IPS DF 6.9 (cell line): ENCODE measurements at regions not wholly inside any gene's neighbourhood (a gene's known extent, or its start where the extent isn't known, plus 50 kb on each side); places are given as distances from the start of the nearest gene placed in this dataset.

Experiments
- DNase-seq: peaks from one replicate; pipeline ENCODE4 v3.0.0-alpha.2; 2013; ENCODE audit warnings: low read depth, low spot score
- H3K27ac ChIP-seq: one replicate; pipeline ENCODE4 v1.5.1; 2013; ENCODE audit warnings: low read length, control low read depth
- H3K27me3 ChIP-seq: 2 replicates; pipeline ENCODE4 v1.6.1; 2013; ENCODE audit warnings: mild to moderate bottlenecking, low read length; ENCODE audit not compliant: control insufficient read depth, insufficient read depth
- H3K36me3 ChIP-seq: 2 replicates; pipeline ENCODE4 v1.6.1; 2013; ENCODE audit warnings: low read length; ENCODE audit not compliant: control insufficient read depth, insufficient read depth
- H3K4me1 ChIP-seq: 2 replicates; pipeline ENCODE4 v1.6.1; 2013; ENCODE audit warnings: low read length; ENCODE audit not compliant: control insufficient read depth, insufficient read depth
- H3K4me3 ChIP-seq: 2 replicates; pipeline ENCODE4 v1.5.1; 2013; ENCODE audit warnings: mild to moderate bottlenecking, low read length
- H3K9me3 ChIP-seq: 2 replicates; pipeline ENCODE4 v1.6.1; 2013; ENCODE audit warnings: low read length, inconsistent platforms; ENCODE audit not compliant: control insufficient read depth, insufficient read depth
- WGBS: extraction: QIAGEN DNeasy Blood & Tissue Kit; methylation state at CpG from one replicate; pipeline ENCODE4 v1.1.7; 2013; ENCODE audit warnings: mixed read lengths, missing lambda C conversion rate; ENCODE audit not compliant: insufficient read length, insufficient coverage; 5-methylcytosine and 5-hydroxymethylcytosine counted together

DNA sequence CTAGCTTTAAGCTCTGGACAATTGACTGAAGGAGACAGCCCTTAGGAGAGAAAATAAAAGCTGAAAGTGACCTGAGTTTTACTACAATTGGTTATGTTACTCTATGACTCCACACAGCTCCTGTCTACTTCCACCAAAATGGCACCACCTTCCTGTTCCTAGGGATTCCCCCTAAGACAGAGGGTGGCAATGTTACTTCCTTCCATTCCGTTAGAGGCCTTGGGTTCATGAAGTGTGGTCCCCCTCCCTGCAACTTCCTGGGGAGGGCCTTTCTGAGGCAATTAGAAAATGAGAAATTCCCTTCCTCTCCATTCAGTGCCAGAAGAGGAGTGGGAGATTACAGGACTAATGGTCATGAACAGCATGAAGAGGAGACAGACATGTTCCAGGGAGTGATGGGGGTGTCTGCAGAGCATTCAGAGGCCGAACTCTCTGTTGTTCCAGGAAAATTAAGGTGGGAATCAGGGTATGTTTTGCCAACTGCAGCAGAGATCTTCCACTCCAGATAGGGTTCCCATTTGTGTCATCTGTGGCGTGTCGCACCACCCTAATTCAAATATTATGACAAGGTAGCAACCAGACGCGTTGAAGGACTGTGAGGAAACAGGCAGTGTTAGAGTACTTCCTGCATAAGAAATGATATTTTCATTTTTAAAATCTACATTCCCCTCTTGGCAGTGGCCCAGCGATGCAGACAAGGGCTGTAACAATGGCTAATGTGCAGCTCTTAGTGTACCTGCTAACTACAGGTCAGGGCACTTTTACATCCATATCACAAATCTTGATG lies 53.1 kb upstream of the TRIM67 start:
- no CpG with 5 or more reads among the region's 7 CpGs for WGBS
- H3K36me3 ChIP-seq, result no peaks in the 10 kb centered on the region
- no peak overlapping the region for H3K27ac ChIP-seq
- no peaks in the 10 kb centered on the region for H3K4me1 ChIP-seq
- H3K9me3 ChIP-seq, result no peaks in the 10 kb centered on the region
- DNase-seq, result no peak
- H3K27me3 ChIP-seq, result no peaks in the 10 kb centered on the region
- H3K4me3 ChIP-seq, result no peak overlapping the region

DNA sequence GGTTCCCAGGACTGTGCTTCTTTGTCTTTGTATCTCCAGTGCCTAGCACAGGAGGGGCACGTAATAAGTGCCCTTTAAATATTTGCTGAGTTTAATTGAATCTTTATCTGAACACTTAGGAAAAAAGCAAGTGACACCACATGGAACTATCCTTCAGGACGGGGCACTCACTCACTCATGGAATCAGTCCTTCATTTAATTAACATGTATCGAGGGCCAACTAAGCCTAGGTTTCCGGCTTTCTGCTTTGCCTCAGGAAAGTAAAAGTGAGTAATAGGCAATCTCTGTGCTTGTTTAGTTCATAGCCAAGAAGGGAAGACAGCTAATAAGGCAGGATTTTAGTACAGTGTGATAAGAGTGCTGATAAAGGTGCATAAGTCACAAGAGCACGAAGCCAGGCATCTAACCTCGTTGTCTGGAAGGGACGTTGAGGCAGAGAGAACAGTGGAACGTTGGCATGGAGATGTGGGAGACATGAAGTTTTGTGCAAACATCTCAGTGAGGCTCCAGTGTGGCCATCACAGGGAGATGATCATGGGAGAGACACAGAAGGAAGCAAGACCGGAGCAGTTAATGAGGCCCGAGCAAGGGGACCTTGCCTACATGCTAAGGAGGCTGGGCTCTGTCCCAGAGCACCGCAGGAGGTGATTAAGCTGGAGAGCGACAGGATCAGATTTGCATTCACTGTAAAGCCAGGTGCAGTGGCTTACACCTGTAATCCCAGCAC lies 54.1 kb upstream of the TRIM67 start:
- Histone ChIP-seq H3K36me3 (no peaks in the 10 kb centered on the region), H3K27ac (no peak overlapping the region), H3K4me1 (no peaks in the 10 kb centered on the region), H3K9me3 (no peaks in the 10 kb centered on the region), H3K4me3 (no peak overlapping the region), H3K27me3 (no peaks in the 10 kb centered on the region)
- no CpG with 5 or more reads among the region's 12 CpGs for WGBS
- no peak for DNase-seq

DNA sequence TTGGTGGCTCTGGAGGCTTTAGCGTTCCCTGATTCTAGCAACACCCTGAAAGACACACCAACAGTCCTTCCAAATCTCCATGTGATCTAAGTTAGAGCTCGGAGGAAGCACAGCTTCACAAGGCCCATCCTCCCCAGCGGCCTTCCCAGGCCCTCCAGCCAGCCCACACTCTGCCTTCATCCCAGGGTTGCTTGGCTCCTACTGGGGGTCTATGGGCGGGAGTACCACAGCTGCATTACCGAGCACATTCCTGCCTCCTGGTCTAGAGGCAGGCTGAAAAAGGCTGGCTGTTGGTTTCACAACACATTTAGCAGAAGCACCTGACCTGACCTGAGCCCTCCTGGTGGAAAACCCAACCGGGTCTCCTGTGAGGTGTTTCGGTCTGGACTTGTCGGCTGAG lies 54.7 kb upstream of the TRIM67 start:
- Histone ChIP-seq H3K27ac (no peak overlapping the region), H3K36me3 (no peaks in the 10 kb centered on the region), H3K9me3 (no peaks in the 10 kb centered on the region), H3K27me3 (no peaks in the 10 kb centered on the region), H3K4me1 (no peaks in the 10 kb centered on the region), H3K4me3 (no peak overlapping the region; the same call in 1 of the 2 replicates)
- DNase-seq, result no peak
- no CpG with 5 or more reads among the region's 8 CpGs for WGBS

DNA sequence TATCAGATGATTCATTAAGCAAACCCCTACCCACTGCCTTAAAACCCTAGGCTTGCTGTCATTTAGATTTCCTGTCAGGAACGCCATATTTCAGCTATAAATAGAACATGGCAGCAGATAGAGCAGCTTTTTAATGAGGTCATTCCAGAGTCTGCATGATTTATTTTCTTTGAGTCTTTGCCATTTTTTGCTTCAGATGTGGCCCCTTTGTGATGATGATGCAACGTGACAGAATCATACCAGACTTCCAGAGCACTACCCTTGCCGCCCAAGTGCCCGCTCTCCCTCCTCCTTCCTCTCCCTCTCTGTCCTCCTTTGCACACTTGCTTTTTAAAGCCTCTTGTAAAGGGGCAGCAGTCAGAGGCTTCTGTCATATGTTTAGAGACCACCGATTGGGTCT lies 55.5 kb upstream of the TRIM67 start:
- no peaks in the 10 kb centered on the region for H3K36me3 ChIP-seq
- H3K27ac ChIP-seq, result no peak overlapping the region
- DNase-seq, result no peak
- H3K4me3 ChIP-seq, result no peak overlapping the region
- no peaks in the 10 kb centered on the region for H3K4me1 ChIP-seq
- H3K9me3 ChIP-seq, result no peaks in the 10 kb centered on the region
- H3K27me3 ChIP-seq, result no peaks in the 10 kb centered on the region
- no CpG with 5 or more reads among the region's 5 CpGs for WGBS

DNA sequence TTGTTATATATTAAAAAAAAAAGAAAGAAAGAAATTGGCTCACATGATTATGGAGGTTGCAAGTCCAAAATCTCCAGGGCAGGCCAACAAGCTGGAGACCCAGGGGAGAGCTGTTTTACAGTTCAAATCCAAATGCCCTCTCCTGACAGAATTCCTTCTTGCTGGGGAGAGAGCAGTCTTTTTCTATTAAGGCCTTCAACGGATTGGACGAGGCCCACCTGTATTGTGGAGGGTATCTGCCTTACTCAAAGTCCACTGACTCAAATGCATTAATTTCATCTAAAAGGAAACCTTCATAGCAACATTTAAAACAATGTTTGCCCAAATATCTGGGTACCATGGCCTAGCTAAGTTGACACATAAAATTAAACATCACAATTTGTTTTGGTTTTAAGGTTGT lies 56.9 kb upstream of the TRIM67 start:
- H3K4me1 ChIP-seq, result no peaks in the 10 kb centered on the region
- H3K27me3 ChIP-seq, result no peaks in the 10 kb centered on the region
- no peak for DNase-seq
- no peak overlapping the region for H3K27ac ChIP-seq
- no CpG with 5 or more reads among the region's 2 CpGs for WGBS
- H3K4me3 ChIP-seq, result no peak overlapping the region
- H3K36me3 ChIP-seq, result no peaks in the 10 kb centered on the region
- H3K9me3 ChIP-seq, result no peaks in the 10 kb centered on the region

DNA sequence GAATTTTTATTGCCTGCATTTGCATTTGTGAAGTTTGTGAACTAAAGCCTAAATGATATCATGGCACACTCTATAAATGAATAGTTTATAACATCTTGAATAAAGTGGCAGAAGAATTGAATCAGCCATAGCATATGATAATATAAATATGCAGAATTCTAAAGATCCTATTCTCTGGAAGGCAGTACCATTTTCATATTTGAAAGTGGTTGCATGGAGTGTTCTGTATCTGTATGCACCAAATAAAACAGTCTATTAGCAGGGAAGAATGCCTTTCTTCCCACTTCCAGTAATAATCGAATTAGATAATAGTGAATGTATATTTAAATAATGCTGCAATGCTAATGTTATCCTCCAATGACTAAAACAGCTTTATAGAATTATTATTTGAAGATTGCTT lies 57.9 kb upstream of the TRIM67 start:
- DNase-seq, result no peak
- Histone ChIP-seq H3K4me1 (no peaks in the 10 kb centered on the region), H3K27ac (no peak overlapping the region), H3K36me3 (no peaks in the 10 kb centered on the region), H3K27me3 (no peaks in the 10 kb centered on the region), H3K4me3 (no peak overlapping the region), H3K9me3 (no peaks in the 10 kb centered on the region)
- WGBS, result no CpG with 5 or more reads among the region's 1 CpG

DNA sequence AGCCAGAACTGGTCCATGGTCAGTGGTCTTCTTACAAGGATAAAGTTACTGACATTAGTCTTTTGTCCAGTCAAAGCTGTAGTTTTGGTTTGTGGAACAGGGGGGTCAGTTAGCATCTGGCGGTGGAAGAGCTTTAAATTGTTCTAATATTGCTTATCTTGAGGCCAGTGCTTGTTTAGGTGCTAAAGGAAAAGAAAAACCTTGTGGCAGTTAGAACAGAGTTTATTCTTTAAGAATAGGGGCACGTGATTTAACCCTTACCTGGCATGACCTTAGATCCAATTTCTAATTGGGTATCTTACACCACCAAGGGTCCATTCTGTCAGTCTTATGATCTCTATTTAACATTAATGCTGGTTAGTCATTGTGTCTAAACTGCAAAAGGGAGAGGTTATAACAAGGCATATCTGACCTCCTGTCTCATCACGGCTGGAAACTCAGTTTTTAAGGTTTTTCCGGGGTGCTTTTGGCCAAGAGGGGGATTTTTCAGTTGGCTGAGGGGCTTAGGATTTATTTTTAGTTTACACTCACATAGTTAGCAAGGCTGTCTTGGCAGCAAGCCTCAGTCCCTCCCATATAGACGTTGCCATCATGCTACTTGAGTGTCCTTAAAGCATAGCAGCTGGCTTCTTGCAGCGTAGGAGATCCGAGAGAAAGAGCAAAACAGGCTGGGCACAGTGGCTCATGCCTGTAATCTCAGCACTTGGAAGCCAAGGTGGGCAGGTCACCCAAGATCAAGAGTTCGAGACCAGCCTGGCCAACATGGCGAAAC lies 60.1 kb upstream of the FAM89A start:
- WGBS, result no CpG with 5 or more reads among the region's 9 CpGs
- no peaks in the 10 kb centered on the region for H3K27me3 ChIP-seq

DNA sequence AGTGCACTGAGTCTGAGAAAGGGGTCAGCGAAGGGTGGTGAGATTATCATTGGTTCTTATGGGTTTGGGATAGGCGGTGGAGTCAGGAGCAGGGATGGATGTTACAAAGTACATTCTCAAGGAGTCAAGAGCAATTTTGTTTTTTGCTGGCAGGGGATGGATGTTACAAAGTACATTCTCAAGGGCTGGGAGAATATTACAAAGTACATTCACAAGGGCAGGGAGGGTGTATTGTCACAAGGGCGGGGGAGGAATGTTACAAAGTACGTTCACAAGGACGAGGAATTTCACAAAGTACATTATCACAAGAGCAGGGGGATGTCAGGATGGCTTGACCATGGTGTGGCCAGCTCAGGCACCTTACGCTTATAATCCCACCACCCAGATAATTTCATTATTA lies 59.3 kb upstream of the FAM89A start:
- Histone ChIP-seq H3K27ac (no peak overlapping the region), H3K9me3 (no peaks in the 10 kb centered on the region), H3K36me3 (no peaks in the 10 kb centered on the region), H3K4me1 (no peaks in the 10 kb centered on the region), H3K27me3 (no peaks in the 10 kb centered on the region), H3K4me3 (no peak overlapping the region)
- no peak for DNase-seq
- WGBS, result no CpG with 5 or more reads among the region's 6 CpGs

More for the DNA sequence above, 60.1 kb upstream of the FAM89A start:
- Histone ChIP-seq H3K9me3 (no peaks in the 10 kb centered on the region), H3K4me1 (no peaks in the 10 kb centered on the region), H3K4me3 (no peak overlapping the region), H3K27ac (no peak overlapping the region), H3K36me3 (no peaks in the 10 kb centered on the region)
- no peak for DNase-seq

DNA sequence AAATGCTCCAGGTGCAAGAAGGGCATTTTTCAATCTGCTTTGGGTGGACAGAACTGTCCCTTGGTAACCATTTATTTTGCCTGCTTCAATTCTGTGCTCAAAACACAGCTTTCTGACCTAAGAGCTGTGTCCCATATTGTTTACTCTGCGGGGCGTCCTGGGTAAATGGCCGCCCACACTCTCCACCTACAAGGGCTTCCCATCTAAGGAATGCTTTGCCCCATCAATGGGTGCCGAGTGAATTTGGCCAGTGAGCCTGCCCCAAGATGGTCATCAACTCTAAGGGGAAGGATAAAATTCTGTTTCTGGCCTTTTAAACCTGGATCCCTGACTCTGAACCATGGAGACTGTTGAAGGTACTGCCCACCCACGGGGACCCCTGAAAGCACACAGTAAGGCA lies 55.5 kb upstream of the FAM89A start:
- H3K27me3 ChIP-seq, result no peaks in the 10 kb centered on the region
- no peaks in the 10 kb centered on the region for H3K4me1 ChIP-seq
- no peaks in the 10 kb centered on the region for H3K36me3 ChIP-seq
- H3K4me3 ChIP-seq, result no peak overlapping the region
- no CpG with 5 or more reads among the region's 5 CpGs for WGBS
- H3K27ac ChIP-seq, result no peak overlapping the region
- H3K9me3 ChIP-seq, result no peaks in the 10 kb centered on the region
- DNase-seq, result no peak

DNA sequence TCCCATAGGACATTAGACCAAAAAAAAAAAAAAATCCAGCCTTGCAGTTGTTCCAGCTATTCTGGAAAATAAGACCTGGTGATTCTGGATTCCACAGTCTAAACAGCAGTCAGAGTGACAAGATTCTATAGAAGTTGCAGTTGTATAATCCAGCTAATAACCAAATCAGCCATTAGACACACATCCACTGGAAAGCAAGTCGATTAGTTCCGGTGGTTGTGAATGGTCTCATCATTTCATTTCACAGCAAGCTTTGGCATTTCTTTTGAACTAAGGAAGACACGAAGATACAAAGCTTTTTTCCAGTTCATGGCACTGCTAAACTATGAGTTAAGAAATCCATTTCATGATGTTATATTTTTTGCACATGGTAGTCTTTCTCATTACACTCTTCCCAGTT lies 54.4 kb upstream of the FAM89A start:
- H3K27me3 ChIP-seq, result no peaks in the 10 kb centered on the region
- H3K4me1 ChIP-seq, result no peaks in the 10 kb centered on the region
- no peak overlapping the region for H3K4me3 ChIP-seq
- no peak for DNase-seq
- no peak overlapping the region for H3K27ac ChIP-seq
- no CpG with 5 or more reads among the region's 3 CpGs for WGBS
- no peaks in the 10 kb centered on the region for H3K36me3 ChIP-seq
- H3K9me3 ChIP-seq, result no peaks in the 10 kb centered on the region
